ENCODE measurements at regions not wholly inside any gene's neighbourhood (a gene's known extent, or its start where the extent isn't known, plus 50 kb on each side); places are given as distances from the start of the nearest gene placed in this dataset.

- no peak for FAIRE-seq
- Histone ChIP-seq H3K4me3 (replicated peaks in 1 of 3; ENCODE audit: insufficient read depth in 1 of 3, low read depth in 1 of 3, low read length in 3 of 3) (no peak overlapping the region), H3K9me1 (replicated peaks; ENCODE audit: control insufficient read depth, extremely low read depth, insufficient read depth, low read length) (no peaks in the 10 kb centered on the region), H3K36me3 (ENCODE audit: control insufficient read depth in 2 of 2, extremely low read depth in 1 of 2, insufficient read depth in 2 of 2, low read length in 2 of 2) (no peaks in the 10 kb centered on the region), H3K79me2 (ENCODE audit: control insufficient read depth, insufficient read depth, low read length) (no peaks in the 10 kb centered on the region), H3K27me3 (ENCODE audit: control insufficient read depth in 2 of 2, insufficient read depth in 2 of 2, low read length in 2 of 2) (no peaks in the 10 kb centered on the region), H2AFZ (ENCODE audit: low read depth, low read length) (no peak overlapping the region), H3K4me1 (ENCODE audit: control insufficient read depth, extremely low read depth, insufficient read depth, low read length) (no peaks in the 10 kb centered on the region), H4K20me1 (replicated peaks; ENCODE audit: control insufficient read depth, extremely low read depth, insufficient read depth, low read length) (no peaks in the 10 kb centered on the region), H3K27ac (ENCODE audit: insufficient read depth, low read depth, low read length) (no peak overlapping the region), H3K4me2 (ENCODE audit: insufficient read depth, low read length) (no peak overlapping the region), H3K9ac (replicated peaks; ENCODE audit: extremely low read depth, insufficient read depth, low read length) (no peak overlapping the region), H3K9me3 (replicated peaks; ENCODE audit: control insufficient read depth, insufficient read depth, low read length) (peaks cover 4% of the 10 kb centered on the region)
- TF ChIP-seq MAX (IDR thresholded peaks at IDR 0.05; ENCODE audit: insufficient read depth, insufficient read length) (no peak), CTCF (IDR thresholded peaks at IDR 0.05; ENCODE audit: extremely low read depth in 1 of 2, insufficient read depth in 1 of 2, low read depth in 1 of 2, low read length in 2 of 2) (no peak), MYC (IDR thresholded peaks at IDR 0.05; ENCODE audit: low read depth, low read length) (no peak), EZH2 (IDR thresholded peaks at IDR 0.05; ENCODE audit: borderline replicate concordance, low read depth, low read length, severe bottlenecking) (no peak), POLR2A (IDR thresholded peaks at IDR 0.05; ENCODE audit: low read depth, low read length) (no peak), FOS (IDR thresholded peaks at IDR 0.05; ENCODE audit: borderline replicate concordance, insufficient read depth, low read length) (no peak), JUN (IDR thresholded peaks at IDR 0.05; ENCODE audit: borderline replicate concordance, insufficient read depth, insufficient read length, low read depth) (no peak), GATA2 (IDR thresholded peaks at IDR 0.05; ENCODE audit: insufficient read depth, insufficient read length, low read depth, low read length) (no peak), POLR2AphosphoS5 (IDR thresholded peaks at IDR 0.05; ENCODE audit: insufficient read depth, low read depth, low read length) (no peak)
- DNase-seq (ENCODE audit: low read depth, low spot score): no peak
- no TSS peak for BruUV-seq (replicated peaks)
- ChIA-PET POLR2A (no interaction called here), CTCF (no interaction called here)
- dilution Hi-C loops (cut with MboI; ENCODE audit: extremely low pct_ligation_motif_present, low sequenced_read_pairs) (no loop called here), intact Hi-C loops (cut with micrococcal nuclease) (no loop called here)
Observed at GRCh38 chr15:25171111-25171811, 216.5 kb downstream of the SNRPN start.
